IMR-90 (cell line): ENCODE measurements at regions not wholly inside any gene's neighbourhood (a gene's known extent, or its start where the extent isn't known, plus 50 kb on each side); places are given as distances from the start of the nearest gene placed in this dataset.

ENCODE experiments used
- BHLHE40 ChIP-seq: fragments of 150-350 bp; IDR thresholded peaks from 2 replicates; pipeline ENCODE4 v1.6.1; 2016; ENCODE audit warnings: mild to moderate bottlenecking, low read depth, low read length
- CEBPB ChIP-seq: IDR thresholded peaks from 2 replicates; pipeline ENCODE4 v1.6.1; 2012; ENCODE audit warnings: low read depth, low read length, improper control_type of control experiment
- CHD1 ChIP-seq: IDR thresholded peaks from 2 replicates; pipeline ENCODE4 v1.6.1; 2012; ENCODE audit warnings: low read depth, low read length, improper control_type of control experiment
- MAFK ChIP-seq: IDR thresholded peaks from 2 replicates; pipeline ENCODE4 v1.6.1; 2012; ENCODE audit warnings: low read depth, low read length, improper control_type of control experiment
- MXI1 ChIP-seq: IDR thresholded peaks from 2 replicates; pipeline ENCODE4 v1.6.1; 2012; ENCODE audit warnings: low read depth, mild to moderate bottlenecking, low read length, moderate library complexity, borderline replicate concordance
- POLR2A ChIP-seq: IDR thresholded peaks from 2 replicates; pipeline ENCODE4 v1.6.1; 2012; ENCODE audit warnings: mild to moderate bottlenecking, low read depth, low read length
- RAD21 ChIP-seq: IDR thresholded peaks from 2 replicates; pipeline ENCODE4 v1.6.1; 2012; ENCODE audit warnings: low read length, improper control_type of control experiment
- RFX5 ChIP-seq: IDR thresholded peaks from 2 replicates; pipeline ENCODE4 v1.8.0; 2012; ENCODE audit warnings: low read depth, mild to moderate bottlenecking, low read length, moderate library complexity
- TF ChIP-seq, protein P1 (sequence below): conservative IDR thresholded peaks from 2 replicates; pipeline ENCODE4 v1.5.1; 2012; ENCODE audit warnings: mild to moderate bottlenecking, low read depth, low read length, improper control_type of control experiment

DNA sequence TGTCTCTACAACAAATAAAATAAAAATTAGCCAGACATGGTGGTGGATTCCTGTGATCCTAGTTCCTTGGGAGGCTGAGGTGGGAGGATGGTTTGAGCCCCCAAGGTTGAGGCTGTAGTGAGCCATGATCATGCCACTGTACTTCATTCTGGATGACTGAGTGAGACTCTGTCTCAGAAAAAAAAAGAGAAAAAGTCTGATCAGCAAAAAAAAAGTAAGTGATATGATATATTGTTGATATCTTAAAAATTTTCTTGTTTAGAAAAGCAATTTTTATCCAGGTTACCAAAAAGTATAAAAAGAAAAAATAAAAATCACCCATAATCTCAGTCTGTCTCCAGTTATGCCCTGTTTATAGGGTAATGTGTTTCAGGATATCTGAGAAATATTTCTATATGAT is 251.4 kb downstream of the OTOL1 start:
- no peak for TF ChIP-seq CHD1
- TF ChIP-seq, protein P1, sequence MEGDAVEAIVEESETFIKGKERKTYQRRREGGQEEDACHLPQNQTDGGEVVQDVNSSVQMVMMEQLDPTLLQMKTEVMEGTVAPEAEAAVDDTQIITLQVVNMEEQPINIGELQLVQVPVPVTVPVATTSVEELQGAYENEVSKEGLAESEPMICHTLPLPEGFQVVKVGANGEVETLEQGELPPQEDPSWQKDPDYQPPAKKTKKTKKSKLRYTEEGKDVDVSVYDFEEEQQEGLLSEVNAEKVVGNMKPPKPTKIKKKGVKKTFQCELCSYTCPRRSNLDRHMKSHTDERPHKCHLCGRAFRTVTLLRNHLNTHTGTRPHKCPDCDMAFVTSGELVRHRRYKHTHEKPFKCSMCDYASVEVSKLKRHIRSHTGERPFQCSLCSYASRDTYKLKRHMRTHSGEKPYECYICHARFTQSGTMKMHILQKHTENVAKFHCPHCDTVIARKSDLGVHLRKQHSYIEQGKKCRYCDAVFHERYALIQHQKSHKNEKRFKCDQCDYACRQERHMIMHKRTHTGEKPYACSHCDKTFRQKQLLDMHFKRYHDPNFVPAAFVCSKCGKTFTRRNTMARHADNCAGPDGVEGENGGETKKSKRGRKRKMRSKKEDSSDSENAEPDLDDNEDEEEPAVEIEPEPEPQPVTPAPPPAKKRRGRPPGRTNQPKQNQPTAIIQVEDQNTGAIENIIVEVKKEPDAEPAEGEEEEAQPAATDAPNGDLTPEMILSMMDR, result no peak
- no peak for TF ChIP-seq POLR2A
- no peak for TF ChIP-seq RAD21
- TF ChIP-seq MAFK, result peak; percentile 31; the same call in 1 of the 2 replicates
- no peak for TF ChIP-seq RFX5
- no peak for TF ChIP-seq MXI1
- no peak for TF ChIP-seq BHLHE40
- no peak for TF ChIP-seq CEBPB
